ENCODE measurements at regions not wholly inside any gene's neighbourhood (a gene's known extent, or its start where the extent isn't known, plus 50 kb on each side); places are given as distances from the start of the nearest gene placed in this dataset.

DNA sequence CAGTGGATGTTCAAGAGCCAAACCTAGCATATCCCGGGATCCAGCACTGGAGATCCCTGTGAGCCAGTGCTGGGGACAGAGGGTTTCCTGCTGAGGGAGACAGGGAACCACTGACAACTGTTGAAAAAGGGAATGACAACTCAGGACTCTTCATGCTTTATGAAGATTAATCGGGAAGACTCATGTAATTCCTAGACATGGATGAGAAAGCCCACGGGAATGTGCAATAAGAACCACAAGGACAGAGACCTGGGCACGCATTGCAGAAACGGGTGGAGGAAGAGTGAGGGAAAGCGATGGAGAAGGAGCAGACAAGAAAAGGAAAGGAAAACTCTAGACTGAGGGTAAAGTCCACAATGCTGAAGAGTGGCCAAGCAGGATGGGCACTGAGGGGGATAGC lies 296.0 kb downstream of the PCNX1 start:
- no peak for DNase-seq

DNA sequence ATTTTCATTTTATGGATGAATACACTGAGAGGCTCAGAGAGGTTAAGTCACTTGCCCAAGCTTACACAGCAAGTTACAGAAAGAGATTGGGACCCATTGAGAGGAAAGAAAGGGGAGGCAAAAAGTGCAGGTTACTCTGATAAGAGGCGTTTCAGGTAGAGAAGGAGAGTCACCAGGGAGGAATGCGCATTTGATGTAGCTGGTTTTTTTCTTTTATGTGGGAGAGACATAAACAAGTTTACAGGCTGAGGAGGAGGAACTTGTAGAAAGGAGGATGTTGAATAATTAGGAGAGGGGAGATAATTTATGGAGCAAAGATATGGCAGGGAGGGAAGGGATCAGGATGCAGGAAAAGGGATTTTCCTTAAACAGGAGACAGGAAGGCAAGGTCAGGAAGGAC lies 297.0 kb downstream of the PCNX1 start:
- DNase-seq = no peak

DNA sequence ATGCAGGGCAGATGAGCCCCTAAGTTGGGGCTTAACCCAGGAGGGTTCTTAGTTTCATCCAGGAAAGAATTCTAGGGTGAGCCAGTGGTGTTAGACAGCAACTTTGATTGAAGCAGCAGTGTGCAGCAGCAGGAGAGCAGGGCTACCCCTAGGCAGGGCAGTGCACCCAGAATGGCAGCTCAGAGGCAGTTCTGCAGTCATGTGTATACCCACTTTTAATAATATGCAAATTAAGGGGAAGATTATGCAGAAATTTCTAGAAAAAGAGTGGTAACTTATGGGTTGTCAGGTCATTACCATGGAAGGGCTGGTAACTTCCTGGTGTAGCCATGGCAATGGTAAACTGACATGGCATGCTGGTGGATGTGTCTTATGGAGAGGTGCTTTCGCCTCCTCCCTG lies 297.5 kb downstream of the PCNX1 start:
- no peak for DNase-seq

DNA sequence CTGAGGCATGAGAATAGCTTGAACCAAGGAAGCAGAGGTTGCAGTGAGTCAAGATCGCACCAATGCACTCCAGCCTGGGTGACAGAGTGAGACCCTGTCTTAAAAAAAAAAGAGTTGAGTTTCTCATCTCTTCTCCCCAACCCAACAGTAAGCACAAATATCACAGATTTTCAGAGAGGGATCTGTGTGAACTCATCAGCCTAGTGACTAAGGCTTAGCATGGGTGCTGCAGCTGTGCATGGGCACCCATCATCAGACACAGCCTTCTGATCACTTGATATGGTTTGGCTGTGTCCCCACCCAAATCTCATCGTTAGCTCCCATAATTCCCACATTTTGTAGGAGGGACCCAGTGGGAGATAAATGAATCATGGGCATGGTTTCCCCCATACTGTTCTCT lies 298.9 kb downstream of the PCNX1 start:
- DNase-seq = no peak

DNA sequence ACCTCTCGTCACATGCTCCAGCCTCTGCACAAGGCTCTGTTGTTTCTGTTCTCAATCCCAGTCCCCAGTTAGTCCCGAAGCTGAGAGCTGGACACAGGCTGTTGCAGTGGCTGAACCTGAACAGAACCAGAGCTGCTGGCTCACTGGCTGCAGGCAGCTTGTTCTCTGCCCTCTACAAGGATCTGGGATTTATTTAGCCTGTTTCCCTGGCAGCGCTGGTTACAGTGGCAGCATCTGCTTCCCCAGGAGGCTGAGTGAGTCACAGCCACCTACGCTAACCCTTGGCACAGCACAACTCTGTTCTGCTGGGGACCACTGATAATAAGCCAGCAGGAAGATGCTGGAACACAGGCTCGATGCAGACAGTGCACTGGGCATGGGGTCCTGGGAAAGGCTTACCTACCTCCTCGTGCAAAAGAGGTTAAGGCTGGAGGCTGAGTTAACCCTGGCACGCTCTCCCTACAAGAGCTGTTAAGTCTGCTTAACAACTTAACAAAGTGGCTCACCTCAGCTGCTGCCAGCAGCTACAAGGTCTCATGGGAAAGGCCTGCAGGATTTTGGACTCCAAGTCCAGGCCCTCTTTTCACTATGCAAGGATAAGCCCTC lies 299.6 kb downstream of the PCNX1 start:
- no peak for DNase-seq

DNA sequence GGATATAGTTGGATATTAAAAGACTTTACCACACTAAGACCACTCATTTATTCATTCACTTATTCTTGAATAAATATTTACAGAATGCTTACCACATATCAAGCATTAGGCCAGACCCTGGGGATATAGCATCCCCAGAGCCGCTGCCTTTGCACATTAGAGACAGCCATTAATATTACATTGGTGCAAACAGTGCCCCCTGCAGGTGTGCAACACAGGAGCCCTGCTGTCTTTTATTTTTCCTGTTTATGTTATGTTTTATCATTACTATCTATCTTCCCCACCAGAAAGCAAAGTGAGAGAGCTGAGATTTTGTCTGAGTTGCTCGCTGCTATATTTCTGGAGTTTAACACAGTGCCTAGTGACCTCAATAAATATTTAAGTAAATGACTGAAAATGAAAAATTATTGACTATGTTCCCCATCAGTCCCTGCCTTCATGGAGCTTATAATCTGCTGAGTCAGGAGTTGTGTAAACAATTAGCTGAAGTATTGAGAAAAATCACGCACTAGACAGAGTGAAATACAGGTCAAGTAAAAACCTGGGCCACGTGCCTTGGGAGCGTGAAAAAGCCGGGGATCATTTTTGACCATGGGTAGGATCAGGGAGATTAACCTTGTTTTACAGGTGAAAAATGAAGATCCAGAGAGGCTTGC lies 301.6 kb downstream of the PCNX1 start:
- no peak for DNase-seq

DNA sequence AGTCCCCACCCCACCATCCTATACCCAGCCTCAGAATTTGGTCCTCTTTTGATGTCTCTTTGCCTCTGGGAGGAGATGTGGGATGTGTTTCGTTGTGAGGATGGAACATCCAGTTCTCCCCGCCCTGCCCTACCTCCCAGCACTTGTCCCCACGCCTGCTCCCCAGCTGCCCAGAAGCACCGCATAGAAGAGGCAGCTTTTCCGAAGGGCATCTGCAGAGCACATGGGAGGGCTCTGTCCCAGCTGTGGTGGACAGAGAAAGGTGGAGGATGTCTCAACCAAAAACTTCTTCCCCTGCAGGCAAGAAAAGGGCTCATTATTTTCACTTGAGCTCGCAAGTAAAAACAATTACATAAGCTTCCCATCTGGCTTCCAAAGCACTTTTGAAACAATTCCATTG lies 302.6 kb downstream of the PCNX1 start:
- no peak for DNase-seq

DNA sequence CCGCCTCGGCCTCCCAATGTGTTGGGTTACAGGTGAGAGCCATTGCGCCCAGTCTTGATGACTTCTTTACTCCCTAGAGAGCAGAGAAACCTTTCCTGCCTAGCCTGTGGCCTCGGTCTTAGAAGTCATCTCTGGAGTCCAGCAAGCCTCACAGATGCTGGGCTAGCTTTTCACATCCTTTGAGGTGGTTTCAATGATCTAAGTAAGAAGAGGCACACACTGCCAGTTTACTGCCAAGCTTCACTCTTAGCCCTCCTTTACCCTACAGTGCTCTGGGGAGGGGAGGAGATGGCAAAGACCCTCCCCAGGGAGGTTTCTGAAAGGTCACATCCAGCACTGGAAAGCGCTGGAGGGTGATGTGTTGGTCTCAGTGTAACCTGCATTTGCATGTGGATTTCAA lies 304.8 kb downstream of the PCNX1 start:
- no peak for DNase-seq

DNA sequence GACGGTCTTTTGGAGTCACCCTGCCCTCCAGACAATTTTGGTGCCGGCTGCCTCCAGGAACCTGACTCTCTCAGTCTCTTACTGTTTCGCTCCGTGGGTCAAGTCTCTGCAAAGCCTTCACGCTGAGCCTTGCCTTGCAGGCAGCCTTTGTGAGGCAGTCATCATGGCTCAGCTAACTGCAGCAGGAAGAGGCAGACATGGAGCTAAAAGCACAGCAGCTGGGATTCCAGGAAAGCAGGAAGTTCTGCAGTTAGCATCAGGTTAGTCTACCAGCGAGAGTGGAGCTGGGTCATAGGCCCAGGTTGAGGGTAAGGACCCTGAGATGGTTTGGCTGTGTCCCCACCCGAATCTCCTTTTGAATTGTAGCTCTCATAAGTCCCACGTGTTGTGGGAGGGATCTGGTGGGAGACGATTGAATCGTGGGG lies 305.4 kb downstream of the PCNX1 start:
- no peak for DNase-seq

DNA sequence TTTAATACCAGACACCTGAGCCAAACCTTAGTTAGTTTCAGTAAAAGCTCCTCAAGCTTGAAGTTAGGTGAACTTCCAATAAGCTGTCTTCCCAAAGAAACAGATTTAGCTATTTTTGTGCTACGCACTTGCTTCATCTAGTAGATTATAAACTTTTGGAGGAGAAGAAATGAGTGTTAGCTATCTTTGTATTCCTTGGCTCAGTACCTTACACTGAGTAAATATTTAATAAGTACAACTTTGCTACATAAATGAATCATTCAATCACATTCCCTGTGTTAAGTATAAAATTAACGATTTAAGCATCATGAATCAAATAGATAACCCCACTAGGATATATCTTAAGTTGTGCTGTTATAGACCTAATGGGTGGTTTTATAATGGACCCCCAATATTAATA lies 307.0 kb downstream of the PCNX1 start:
- DNase-seq = no peak

DNA sequence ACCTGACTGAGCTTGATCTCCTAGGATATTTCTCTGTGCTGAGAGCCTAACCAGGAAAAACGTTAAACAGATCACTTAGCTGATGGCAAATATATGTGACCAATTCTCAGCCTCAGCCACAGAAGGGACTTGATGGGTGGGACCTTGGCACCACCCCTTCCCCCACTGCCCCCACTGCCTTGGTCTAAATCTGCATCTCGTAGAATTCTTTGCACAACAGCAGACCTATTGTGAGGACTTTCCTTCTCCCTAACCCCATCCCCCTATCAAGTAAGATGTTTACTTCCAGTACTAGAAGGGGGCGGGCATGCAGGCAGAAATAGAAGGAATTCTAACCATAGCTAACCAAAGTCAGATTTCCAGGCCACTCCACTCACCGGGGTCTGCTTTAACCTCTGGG lies 313.2 kb downstream of the PCNX1 start:
- no peak for DNase-seq

DNA sequence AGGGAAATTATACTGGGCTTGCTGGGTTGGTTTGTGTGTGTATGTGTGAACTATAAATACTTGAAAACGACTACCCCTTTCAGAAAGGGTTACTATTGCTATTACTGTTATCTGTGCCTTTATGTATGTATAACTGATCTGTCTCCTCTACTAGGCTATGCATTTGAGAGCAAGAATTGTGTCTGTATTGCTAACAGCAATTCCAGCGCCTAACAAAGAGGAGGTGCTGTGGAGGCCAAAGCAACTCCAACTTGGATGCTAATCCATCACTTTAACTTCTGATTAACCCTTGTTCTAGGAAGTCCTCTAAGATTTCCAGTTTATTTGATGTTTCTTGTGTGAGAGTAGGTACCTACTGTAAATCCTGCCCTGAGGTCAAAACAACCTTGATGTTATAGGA lies 313.9 kb downstream of the PCNX1 start:
- no peak for DNase-seq

DNA sequence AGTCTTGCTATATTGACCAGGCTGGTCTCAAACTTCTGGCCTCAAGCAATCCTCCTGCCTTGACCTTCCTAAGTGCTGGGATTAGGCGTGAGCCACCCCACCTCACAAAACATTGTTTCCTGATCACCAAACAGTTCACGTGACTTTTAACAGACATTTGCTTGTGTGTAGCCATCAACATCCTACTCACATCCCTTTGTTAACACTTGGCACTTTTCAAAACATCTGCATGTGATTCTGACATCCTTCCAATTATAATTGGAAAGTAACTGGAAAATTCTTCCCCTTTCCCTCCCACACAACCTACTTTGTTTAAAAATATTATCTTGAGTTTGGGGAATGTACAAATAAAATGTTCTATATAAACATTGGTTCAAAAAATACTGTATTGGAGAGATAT lies 317.9 kb downstream of the PCNX1 start:
- no peak for DNase-seq

DNA sequence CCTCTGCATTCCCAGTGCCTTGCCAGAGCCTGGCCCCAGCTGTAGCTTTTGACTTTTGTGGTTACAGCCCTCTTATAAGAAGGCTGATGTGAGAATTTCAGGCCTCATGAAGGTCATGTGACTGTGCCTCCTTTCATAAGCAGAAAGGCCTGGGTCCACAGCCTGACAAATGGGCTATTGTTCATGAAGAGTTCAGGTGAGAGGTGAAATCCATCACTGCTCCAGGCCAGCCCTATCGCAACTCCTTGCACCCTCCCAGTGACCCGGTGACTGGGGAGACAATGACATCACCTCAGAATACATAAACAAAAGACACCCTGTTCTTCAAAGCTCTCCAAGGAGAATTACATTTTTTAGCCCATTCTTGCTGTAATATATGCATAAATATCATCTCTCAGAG lies 321.5 kb downstream of the PCNX1 start:
- no peak for DNase-seq

DNA sequence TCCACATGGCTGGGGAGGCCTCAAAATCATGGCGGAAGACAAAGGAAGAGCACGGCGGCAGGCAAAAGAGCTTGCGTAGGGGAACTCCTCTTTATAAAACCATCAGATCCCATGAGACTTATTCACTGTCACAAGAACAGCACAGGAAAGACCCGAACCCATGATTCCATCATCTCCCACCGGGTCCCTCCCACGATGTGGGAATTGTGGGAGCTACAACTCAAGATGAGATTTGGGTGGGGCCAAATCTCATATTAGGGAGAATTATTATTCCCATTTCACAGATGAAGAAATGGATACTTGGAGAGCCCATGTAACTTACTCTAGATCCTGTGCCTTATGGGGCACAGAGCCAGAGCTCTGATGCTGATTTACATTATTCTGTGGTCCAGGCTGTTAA lies 322.6 kb downstream of the PCNX1 start:
- no peak for DNase-seq

DNA sequence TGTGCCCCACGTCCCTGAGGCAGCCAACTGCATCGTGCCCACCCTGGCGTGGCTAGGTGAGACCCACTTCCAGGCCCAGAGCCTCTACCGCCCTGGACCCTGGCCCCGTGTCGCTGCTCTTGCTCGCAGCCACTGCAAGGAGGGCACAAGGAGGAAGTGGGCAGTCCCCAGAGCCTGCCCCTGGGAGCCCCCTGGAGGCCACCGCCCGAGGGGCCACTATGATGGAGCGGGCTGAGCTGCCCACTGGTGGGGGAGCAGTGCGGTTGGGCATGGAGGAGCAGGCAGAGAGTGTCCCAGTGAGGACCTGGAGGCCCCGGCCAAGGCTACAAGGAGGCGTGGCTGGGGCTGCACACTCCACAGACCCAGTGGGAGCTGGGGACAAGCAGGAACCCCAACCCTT lies 323.6 kb downstream of the PCNX1 start:
- DNase-seq = no peak

DNA sequence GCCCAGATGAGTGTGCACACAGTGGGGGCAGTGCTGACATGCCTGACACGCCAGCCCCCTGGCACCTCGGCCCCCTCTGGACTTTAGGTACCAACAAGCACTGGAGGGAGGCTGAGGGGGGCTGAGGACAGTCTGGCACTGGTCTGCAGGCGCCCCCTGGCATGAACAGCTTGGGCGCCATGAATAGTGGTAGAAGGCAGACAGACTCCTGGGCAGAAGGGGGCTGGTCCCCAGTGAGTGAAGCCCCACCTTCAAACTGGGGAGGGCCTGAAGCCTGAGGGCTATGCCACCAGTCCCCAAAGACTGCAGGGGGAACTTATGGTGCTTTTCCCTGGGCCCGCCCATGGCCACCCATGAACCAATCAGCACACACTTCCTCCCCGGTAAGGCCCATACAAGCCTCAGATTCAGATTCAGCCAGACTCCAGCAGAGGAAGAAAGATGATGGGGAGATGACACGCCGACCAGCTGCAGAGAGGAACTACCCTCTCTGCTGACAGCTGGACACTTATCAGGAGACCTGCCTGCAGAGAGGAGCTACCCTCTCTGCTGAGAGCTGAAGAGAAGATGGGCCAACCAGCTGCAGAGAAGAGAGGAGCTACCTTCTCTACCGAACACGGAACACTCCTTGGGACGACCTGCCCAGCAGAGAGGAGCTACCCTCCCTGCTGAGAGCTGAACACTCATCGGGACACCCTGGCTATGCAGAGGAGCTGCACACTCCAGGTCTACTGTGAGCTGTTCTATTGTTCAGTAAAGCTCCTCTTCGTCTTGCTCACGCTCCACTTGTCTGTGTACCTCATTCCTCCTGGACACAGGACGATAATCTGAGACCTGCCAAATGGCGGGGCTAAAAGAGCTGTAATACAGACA lies 324.5 kb downstream of the PCNX1 start:
- DNase-seq = no peak

DNA sequence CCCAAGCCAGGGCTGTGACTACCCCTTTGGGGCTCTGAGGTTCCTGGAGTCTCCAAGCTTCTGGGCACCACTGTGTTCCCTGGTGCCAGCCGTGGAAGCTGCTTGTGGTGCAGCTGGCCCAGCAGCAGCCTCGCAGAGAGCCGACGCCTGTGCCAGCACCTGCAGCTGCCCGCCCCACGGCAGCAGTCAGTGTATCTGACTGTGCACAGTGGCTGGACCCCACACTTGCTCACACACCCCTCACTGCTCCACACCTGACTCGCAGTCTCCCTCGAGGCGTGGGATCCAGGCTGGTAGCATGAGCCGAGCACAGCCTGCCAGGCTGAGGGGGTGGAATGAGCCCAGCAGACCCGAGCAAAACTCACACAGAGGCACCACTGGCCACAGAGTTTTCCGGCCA lies 325.2 kb downstream of the PCNX1 start:
- no peak for DNase-seq

DNA sequence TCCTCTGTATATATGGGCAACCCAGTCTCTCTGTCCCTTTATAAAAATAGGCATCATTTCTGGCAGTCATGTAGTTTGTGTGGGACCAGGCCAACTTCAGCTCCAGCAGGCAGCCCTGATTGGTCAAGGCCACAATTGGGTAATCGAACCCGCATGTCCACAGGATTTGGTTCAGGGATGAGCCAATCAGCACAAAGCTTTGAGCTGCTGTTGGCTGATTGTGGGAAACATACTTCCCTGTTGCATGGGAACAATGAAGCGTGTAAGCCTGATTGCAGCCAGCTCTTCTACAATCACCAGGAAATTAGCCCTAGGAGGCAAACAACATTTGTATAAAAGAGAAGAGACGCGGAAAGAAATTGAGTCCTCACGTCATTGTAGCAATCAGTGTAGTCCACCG lies 328.6 kb downstream of the PCNX1 start:
- no peak for DNase-seq

DNA sequence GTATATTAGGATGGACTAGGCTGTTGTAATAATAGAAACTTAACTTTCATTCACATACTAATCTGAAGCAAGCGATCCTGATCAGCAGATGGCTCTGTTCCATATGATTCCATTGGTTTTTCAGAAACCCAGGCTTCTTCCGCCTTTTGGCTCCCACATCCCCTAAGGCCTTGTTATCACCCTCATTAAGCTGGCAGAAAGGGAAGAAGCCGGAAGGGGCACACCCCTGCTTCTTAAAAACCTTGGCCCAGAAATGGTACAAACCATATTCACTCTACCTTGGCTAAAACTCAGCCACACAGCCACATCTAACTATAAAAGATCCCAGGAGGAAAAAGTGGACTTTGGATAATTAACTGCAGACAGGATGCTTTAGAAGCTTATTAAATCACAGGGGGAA lies 329.2 kb downstream of the PCNX1 start:
- no peak for DNase-seq

DNA sequence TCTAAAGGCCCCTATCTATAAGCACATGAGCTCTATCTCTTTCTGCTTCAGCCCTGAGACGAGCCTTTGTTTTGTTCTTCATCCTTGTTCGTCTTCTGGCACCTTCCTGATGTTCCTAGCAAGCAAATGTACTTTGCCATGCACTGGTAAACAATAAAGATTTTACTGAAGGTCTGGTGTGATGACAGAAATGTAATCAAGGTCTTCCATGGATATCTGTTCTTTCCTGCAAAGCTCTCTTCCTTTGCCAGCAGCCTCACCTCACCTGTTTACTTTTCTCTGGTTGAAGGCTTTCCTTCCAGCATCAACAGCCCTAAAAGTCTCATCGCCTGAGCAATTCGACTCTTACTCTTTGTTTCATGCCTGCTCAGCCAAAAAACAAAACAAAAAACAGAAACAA lies 330.3 kb downstream of the PCNX1 start:
- DNase-seq = no peak

DNA sequence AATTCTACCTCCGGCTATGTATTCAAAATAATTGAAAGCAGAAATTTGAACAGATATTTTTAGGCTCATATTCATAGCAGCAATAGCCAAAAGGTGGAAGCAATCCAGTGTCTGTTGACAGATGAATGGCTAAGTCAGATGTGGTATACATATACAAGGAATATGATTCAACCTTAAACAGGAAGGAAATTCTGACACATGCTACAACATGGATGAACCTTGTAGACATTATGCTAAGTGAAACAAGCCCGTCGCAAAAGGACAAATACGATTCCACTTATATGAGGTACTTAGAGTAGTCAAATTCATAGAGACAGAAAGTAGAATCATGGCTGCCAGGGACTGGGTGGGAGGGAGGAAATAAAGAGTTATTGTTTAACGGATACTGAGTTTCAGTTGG lies 331.6 kb downstream of the PCNX1 start:
- DNase-seq = no peak

DNA sequence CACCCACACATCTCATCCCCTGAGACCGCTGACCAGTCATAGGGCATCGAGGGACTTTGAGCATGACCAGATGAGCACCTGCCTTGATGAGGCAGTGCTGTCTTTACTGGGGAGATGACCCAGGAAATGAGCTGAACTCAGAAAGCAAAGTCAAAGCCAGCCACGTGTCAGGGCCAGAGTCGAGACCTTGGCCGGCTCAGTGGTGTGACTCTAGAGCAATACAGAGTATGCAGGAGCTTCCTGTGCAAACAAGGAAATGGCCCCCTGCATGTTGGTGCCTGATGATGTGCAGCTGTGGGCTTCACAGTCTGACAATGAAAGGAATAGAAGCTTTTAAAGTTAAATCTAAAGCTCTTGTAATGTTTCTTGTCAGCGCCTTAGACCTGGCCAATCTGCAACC lies 332.9 kb downstream of the PCNX1 start:
- DNase-seq = no peak

DNA sequence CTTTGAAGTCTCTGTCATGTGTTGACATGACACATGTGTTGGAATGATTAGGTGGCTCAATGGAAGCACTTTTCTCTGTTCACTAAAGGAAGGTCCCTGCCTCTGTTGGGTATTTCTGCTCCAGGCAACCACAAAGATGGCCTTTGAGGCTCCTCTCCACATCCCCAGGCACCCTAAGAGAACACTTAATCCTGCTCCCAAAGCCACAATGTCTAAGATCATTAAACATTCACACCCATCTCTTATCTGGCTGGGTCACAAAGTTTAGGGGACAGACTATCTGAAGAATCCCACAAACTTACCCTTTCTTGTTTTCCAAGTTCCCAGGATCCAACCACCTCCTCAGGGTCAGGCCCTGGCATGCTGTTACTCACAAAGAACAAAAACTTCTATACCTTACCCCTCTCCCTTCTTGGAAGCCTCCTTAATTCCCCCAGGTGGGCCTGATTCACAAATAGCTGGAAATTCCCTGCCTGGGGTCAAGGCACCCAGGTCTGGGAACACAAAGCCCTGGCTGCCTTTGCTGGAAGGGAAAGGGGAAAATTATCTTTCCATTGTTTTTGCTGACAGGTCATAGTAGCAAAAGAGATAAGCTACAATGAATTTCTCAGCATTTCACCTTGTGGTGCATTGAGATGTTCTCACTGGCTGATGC lies 333.7 kb downstream of the PCNX1 start:
- no peak for DNase-seq
